ENCODE measurements at regions not wholly inside any gene's neighbourhood (a gene's known extent, or its start where the extent isn't known, plus 50 kb on each side); places are given as distances from the start of the nearest gene placed in this dataset.

GRCh38 chr20:22470620-22471026 lies 113.7 kb downstream of the FOXA2 start:
- no peak overlapping the region for H3K4me3 ChIP-seq (ENCODE audit: low read depth in 1 of 3, low read length in 3 of 3)
- DNase-seq (ENCODE audit: low spot score): no peak
- H3K9me3 ChIP-seq (ENCODE audit: control insufficient read depth in 4 of 4, low read length in 3 of 4): no peaks in the 10 kb centered on the region
- H3K4me1 ChIP-seq (ENCODE audit: control insufficient read depth in 4 of 4, insufficient read depth in 4 of 4, low read length in 3 of 4): peaks cover 10 to 30% (median 28%) of the 10 kb centered on the region in 4 donors
- TF ChIP-seq SP1 (IDR thresholded peaks at IDR 0.05) (peak; percentile 89), JUND (IDR thresholded peaks at IDR 0.05) (peak in 1 of 2 donors; percentile 41), ATF3 (IDR thresholded peaks at IDR 0.05) (no peak), HNF4G (IDR thresholded peaks at IDR 0.05) (peak; percentile 42), ZBTB33 (IDR thresholded peaks at IDR 0.05) (no peak), HNF4A (conservative IDR thresholded peaks at IDR 0.05) (peak; percentile 49 to 90), CTCF (IDR thresholded peaks at IDR 0.05; ENCODE audit: low read depth, low read length, missing input control) (no peak), MAX (IDR thresholded peaks at IDR 0.05) (no peak), TAF1 (conservative IDR thresholded peaks at IDR 0.05) (no peak), GABPA (IDR thresholded peaks at IDR 0.05 in 1 of 2, conservative IDR thresholded peaks at IDR 0.05 in 1 of 2) (no peak), RXRA (IDR thresholded peaks at IDR 0.05) (peak; percentile 75 to 95), YY1 (IDR thresholded peaks at IDR 0.05) (no peak), FOXA1 (IDR thresholded peaks at IDR 0.05) (no peak), EGR1 (IDR thresholded peaks at IDR 0.05; ENCODE audit: low read depth in 2 of 2) (peak in 1 of 2 donors; percentile 33), NR2F2 (IDR thresholded peaks at IDR 0.05) (no peak), FOXA2 (IDR thresholded peaks at IDR 0.05) (no peak), REST (IDR thresholded peaks at IDR 0.05) (peak; percentile 15), RAD21 (IDR thresholded peaks at IDR 0.05) (peak in 1 of 2 donors; percentile 48)
- no peaks in the 10 kb centered on the region for H3K27me3 ChIP-seq (ENCODE audit: control insufficient read depth in 4 of 4, insufficient read depth in 4 of 4, low read length in 3 of 4)
- no peak overlapping the region for H3K9ac ChIP-seq (ENCODE audit: low read depth in 1 of 2, low read length in 2 of 2)
- WGBS: 30% methylated on average over 1 of the region's 1 CpG
- H3K27ac ChIP-seq (ENCODE audit: low read depth in 1 of 2, low read length in 2 of 2): peak overlapping the region; percentile 62 to 65
- H3K36me3 ChIP-seq (ENCODE audit: control insufficient read depth in 4 of 4, insufficient read depth in 3 of 4, low read depth in 1 of 4, low read length in 3 of 4): no peaks in the 10 kb centered on the region

All from liver (tissue), 8 donors.